ENCODE measurements at regions not wholly inside any gene's neighbourhood (a gene's known extent, or its start where the extent isn't known, plus 50 kb on each side); places are given as distances from the start of the nearest gene placed in this dataset.
A peak's percentile ranks its signal among the peaks of the same experiment; 100 is the strongest.

GRCh38 chr4:10738826-10739489 lies 54.4 kb upstream of the CLNK start:
- no peak for DNase-seq

GRCh38 chr4:10737337-10737736 lies 52.8 kb upstream of the CLNK start:
- no peak for DNase-seq

GRCh38 chr4:10736895-10737294 lies 52.3 kb upstream of the CLNK start:
- DNase-seq, result no peak

GRCh38 chr4:10736266-10736665 lies 51.7 kb upstream of the CLNK start:
- no peak for DNase-seq

- DNase-seq, result peak in 2 of 4 experiments; percentile 8 to 23
These were observed 50.1 kb upstream of the CLNK start for GRCh38 chr4:10734697-10735096.
